H1 (cell line): ENCODE measurements at regions not wholly inside any gene's neighbourhood (a gene's known extent, or its start where the extent isn't known, plus 50 kb on each side); places are given as distances from the start of the nearest gene placed in this dataset.

ENCODE experiments used
- GABPA ChIP-seq: IDR thresholded peaks from 2 replicates; pipeline ENCODE4 v1.6.1; 2011; ENCODE audit warnings: mild to moderate bottlenecking, low read length, moderate library complexity, borderline replicate concordance; ENCODE audit not compliant: insufficient read depth
- RBBP5 ChIP-seq: IDR thresholded peaks from 2 replicates; pipeline ENCODE4 v1.7.1; 2012; ENCODE audit warnings: low read depth, mild to moderate bottlenecking, inconsistent platforms, low read length, moderate library complexity, borderline replicate concordance
- SP2 ChIP-seq: IDR thresholded peaks from 2 replicates; pipeline ENCODE4 v1.6.1; 2012; ENCODE audit warnings: mild to moderate bottlenecking, low read length, inconsistent platforms

DNA sequence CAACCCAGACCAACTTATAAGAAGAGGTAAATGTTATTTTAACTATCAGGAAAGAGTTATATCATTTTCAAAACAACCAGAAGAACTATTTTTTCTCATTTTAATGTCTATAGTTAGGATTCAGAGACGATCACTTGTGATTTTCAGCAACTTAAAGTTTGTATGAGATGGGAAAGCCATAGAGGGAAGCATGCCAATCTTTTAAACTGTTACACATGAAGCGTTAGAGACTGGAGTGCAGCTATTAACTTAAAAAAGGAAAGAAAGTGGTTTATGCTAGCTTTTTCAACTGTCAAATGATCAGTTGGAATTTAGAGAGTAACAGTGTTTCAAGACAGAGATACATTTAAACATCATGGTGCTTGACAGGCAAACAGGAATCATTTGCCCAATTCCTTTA is 91.7 kb upstream of the LPP start (continued):
- TF ChIP-seq RBBP5 (no peak), GABPA (no peak), SP2 (no peak)
